Spleen (tissue), 7 donors: ENCODE measurements at regions not wholly inside any gene's neighbourhood (a gene's known extent, or its start where the extent isn't known, plus 50 kb on each side); places are given as distances from the start of the nearest gene placed in this dataset.

Experiments
- CTCF ChIP-seq, 11 experiments: fragments of 200-600 bp in 7 of 11; fragments of 450-650 bp in 4 of 11; sonication (generic) in 4 of 11; IDR thresholded peaks in 8 of 11; conservative IDR thresholded peaks in 3 of 11; 1 replicate in 7 of 11; 2 replicates in 4 of 11; pipeline versions ENCODE4 v1.4.0 to v1.8.0; 2016 to 2021; ENCODE audit warnings: antibody characterized with exemption in 11 of 11, inconsistent platforms in 4 of 11, mild to moderate bottlenecking in 1 of 11
- POLR2AphosphoS5 ChIP-seq, 3 donors: sonication (generic); formaldehyde crosslinking; IDR thresholded peaks; one replicate each; pipeline ENCODE4 v1.5.1; 2017; ENCODE audit warnings: antibody characterized with exemption in 3 of 3
- donor health status: DM: no; HTN: no; CAD: no; lungs with moderate emphysema.
- donor health status: DM: no; HTN: no; CAD: no.
- donor health status: DM: no; HTN: no; CAD: no.

DNA sequence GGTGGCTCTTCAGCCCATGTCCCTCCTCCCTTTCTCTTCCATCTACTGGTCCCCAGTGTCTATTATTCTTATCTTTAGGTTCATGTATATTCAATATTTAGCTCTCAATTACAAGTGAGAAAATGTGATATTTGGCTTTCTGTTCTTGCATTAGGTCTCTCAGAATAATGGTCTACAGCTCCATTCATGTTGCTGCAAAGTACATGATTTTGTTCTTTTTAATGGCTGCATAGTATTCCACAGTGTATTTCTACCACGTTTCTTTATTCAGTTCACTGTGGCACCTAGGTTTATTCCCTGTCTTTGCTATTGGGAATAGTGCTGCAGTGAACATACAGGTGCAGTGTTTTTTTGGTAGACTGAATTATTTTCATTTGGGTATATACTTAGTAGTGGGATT, 1308.8 kb downstream of the EFNA5 start:
- TF ChIP-seq CTCF (IDR thresholded peaks at IDR 0.05 in 8 of 11, conservative IDR thresholded peaks at IDR 0.05 in 3 of 11) (no peak), POLR2AphosphoS5 (IDR thresholded peaks at IDR 0.05) (no peak)
